Peyer's patch (tissue), 4 donors: ENCODE measurements at regions not wholly inside any gene's neighbourhood (a gene's known extent, or its start where the extent isn't known, plus 50 kb on each side); places are given as distances from the start of the nearest gene placed in this dataset.

Experiments used
- POLR2A ChIP-seq, 2 donors: fragments of 450-650 bp; IDR thresholded peaks; one replicate each; pipeline ENCODE4 v1.5.1; 2017; ENCODE audit warnings: antibody characterized with exemption in 2 of 2, mild to moderate bottlenecking in 2 of 2, moderate library complexity in 2 of 2
- TF ChIP-seq, protein P1 (sequence below), 6 experiments: fragments of 450-650 bp in 4 of 6; fragments of 200-600 bp in 2 of 6; sonication (generic) in 1 of 6; IDR thresholded peaks; one replicate each; pipeline ENCODE4 v1.5.1; 2017 to 2019; ENCODE audit warnings: antibody characterized with exemption in 6 of 6, mild to moderate bottlenecking in 3 of 6, moderate library complexity in 1 of 6

- TF ChIP-seq, protein P1, sequence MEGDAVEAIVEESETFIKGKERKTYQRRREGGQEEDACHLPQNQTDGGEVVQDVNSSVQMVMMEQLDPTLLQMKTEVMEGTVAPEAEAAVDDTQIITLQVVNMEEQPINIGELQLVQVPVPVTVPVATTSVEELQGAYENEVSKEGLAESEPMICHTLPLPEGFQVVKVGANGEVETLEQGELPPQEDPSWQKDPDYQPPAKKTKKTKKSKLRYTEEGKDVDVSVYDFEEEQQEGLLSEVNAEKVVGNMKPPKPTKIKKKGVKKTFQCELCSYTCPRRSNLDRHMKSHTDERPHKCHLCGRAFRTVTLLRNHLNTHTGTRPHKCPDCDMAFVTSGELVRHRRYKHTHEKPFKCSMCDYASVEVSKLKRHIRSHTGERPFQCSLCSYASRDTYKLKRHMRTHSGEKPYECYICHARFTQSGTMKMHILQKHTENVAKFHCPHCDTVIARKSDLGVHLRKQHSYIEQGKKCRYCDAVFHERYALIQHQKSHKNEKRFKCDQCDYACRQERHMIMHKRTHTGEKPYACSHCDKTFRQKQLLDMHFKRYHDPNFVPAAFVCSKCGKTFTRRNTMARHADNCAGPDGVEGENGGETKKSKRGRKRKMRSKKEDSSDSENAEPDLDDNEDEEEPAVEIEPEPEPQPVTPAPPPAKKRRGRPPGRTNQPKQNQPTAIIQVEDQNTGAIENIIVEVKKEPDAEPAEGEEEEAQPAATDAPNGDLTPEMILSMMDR (IDR thresholded peaks at IDR 0.05): no peak
- TF ChIP-seq POLR2A (IDR thresholded peaks at IDR 0.05): no peak
Observed at GRCh38 chr3:22318325-22318724, 567.3 kb upstream of the ZNF385D start.
